HG02884 (cell line): ENCODE measurements at regions not wholly inside any gene's neighbourhood (a gene's known extent, or its start where the extent isn't known, plus 50 kb on each side); places are given as distances from the start of the nearest gene placed in this dataset.

Experiments
- ATAC-seq: cut with Tn5 transposase; IDR thresholded peaks from one replicate; pipeline ENCODE4 v1.9.1; 2021; ENCODE audit warnings: mild to moderate bottlenecking, moderate library complexity; ENCODE audit not compliant: unreplicated experiment

GRCh38 chr3:164192974-164193373, 885.3 kb downstream of the SI start:
- ATAC-seq, result no peak

GRCh38 chr3:164190566-164190965, 887.7 kb downstream of the SI start:
- no peak for ATAC-seq

- ATAC-seq, result no peak
Measured at GRCh38 chr3:164186095-164186494, 892.2 kb downstream of the SI start.

GRCh38 chr3:164179110-164179774, 899.1 kb downstream of the SI start:
- no peak for ATAC-seq

GRCh38 chr3:164174059-164174458, 904.2 kb downstream of the SI start:
- ATAC-seq, result no peak

DNA sequence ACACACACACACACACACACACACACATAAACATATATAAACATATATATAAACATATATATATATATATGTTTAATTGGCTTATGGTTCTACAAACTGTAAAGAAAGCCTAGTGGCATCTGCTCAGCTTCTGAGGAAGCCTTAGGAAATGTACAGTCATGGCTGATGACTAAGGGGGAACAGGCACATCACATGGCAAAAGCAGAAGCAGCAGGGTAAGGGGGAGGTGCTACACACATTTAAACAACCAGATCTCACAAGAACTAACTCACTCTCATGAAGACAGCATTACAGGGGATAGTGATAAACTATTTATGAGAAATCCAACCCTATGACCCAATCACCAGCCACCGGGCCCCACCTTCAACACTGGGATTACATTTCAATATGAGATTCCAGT, 922.9 kb downstream of the SI start:
- no peak for ATAC-seq

DNA sequence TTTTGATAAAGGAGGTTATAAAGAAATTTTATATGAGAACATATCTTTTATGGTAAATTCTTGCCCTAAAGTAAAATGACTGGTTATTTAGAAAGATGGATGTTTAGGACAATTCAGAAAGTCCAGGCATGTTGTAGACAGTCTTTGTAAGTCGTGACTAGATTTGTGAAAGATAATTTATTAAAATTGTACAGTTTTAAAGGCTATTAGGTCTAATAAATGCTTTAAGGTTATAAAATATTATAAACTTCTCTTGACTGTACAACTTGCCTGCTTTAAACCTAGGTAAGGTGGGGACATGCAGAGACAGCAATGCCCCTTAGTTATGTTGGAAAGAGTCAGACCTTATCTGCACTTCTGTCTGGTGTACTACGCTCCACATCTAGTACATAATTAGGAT, 933.5 kb downstream of the SI start:
- no peak for ATAC-seq

GRCh38 chr3:164132878-164133277, 945.4 kb downstream of the SI start:
- ATAC-seq, result no peak

- ATAC-seq, result no peak
Measured at GRCh38 chr3:164113371-164114332, 964.6 kb downstream of the SI start.

DNA sequence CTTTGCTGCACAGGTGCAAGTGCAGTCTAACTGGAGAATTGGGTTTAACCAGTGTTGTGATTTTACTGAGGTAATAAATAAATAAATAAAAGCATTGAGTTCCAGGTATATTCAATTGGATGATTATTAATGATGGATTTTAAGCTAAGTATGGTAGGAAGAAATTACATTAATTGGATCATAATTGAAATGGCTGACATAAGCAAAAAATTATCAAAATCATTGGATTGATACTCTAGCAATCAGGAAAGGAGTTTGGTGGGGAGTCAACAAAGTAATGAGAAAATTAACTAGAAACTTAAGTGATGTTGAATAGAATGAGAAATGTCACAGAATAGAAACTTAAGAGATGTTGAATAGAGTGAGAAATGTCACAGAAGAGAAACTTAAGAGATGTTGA, 981.9 kb downstream of the SI start:
- no peak for ATAC-seq

GRCh38 chr3:164095949-164096348, 982.3 kb downstream of the SI start:
- no peak for ATAC-seq

DNA sequence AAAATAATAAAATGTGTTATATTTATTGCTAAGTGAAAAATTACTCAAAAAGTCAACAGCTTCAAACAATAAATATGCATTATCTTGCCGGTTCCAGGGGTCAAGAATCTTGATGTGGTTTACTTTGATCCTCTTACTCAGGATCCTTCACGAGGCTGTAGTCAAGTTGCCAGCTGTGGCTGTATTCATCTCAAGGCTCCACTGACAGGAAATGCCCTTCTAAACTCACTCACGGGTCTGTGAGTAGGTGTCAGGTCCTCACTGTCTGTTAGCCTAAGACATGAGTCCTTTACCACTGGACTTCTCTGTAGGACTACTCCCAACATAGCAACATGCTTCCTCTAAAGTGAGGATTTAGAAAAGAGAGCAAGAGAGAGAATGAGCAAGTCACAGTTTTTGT, 983.0 kb downstream of the SI start:
- no peak for ATAC-seq

DNA sequence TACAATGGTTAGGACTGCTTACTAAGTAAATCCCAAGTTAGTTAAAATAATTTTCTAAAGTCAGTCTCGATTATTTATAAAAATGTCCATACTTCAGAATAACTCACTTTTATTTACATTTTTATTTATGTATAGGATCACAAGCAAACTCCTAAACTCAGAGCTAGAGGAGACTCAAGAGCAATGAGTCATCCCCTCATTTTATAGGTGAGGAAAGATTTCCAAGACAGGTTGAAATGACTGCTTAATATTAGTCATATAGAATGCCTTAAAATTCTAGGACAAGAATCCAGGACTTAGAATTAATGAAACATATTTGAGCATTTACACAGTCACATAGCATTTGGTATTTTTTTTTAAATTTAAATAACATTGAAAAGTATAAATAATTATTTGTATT, 983.8 kb downstream of the SI start:
- no peak for ATAC-seq

DNA sequence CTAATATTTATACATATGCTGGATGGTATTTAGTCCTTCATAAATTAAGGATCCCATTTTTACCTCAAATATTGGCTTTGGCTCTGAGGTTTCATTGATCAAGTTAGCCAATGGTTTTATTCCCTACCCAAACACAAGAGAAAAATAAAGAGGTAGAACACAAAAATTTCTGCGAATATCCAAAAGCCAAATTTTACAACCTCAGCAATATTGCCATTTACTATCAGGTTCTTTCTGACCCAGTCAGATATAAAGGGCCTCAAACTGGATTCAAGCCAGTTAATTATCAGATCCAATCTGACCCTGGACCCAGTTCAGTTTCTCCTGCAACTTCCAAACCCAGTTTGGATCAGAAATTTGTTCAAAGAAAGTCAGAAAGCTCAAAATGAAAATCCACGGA, 998.1 kb downstream of the SI start:
- no peak for ATAC-seq

DNA sequence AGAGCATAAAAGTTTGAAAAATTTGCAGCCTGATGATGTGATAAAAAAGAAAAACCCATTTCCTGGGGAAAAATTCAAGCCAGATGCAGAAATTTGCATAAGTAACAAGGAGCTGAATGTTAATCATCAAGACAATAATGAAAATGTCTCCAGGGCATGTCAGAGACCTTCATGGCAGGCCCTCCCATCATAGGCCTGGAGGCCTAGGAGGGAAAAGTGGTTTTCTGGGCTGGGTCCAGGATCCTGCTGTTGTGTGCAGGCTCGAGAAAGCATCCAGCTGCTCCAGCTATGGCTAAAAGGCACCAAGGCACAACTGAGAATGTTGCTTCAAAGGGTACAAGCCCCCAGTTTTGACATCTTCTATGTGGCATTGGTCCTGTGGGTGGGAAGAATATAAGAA, 1014.0 kb downstream of the SI start:
- no peak for ATAC-seq

GRCh38 chr3:164060923-164061322, 1017.4 kb downstream of the SI start:
- ATAC-seq, result no peak

DNA sequence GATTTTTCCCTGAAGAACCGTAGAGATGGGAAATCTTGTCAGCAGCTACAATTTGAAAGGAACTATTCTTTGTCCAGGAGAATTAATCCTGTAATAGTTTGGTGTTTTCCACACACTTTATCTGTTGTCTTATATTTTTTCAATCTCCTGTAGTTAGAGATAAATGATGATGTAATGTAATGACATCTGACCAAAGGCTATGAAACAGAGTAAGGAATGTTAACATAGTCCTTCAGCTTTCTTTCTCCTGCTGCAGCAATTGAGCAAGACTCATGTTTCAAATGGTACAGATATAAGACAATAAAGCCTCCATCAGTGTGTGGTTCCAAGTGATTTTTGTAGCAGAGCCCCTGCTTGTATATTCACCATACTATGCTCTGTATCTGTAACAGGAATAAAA, 1028.4 kb downstream of the SI start:
- no peak for ATAC-seq

DNA sequence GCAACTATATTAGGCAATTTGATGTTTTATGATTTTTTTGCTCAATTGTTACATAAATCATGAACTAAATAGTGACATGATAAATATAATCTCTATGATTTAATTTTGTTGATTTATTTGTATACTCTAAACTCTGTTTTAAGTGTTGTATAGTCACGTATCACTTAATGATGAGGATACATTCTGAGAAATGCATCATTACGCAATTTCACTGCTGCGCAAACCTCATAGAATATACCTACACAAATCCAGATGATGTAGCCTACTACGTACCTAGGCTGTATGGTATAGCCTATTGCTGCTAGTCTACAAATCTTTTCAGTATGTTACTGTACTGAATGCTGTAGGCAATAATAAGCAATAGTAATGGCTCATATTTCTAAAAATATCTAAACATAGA, 1029.8 kb downstream of the SI start:
- no peak for ATAC-seq

DNA sequence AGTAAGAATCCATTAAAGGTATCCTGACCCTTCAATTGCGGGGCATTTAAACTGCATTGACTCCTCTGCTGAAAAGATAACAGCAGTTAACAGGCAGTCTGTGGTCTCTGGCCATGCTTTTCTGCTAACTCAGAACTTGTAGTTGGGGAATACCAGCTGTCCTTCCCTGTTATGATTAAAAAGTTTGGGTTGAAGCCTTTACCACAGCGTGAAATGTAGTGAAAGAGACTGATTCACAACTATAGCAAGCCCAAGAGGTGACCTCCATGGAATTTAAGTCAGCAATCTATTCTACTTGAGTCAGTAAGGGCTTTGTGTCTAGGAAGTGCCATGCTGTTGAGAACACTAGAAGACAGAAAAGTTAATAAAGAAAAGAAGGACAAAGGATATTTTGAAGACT, 1037.3 kb downstream of the SI start:
- no peak for ATAC-seq

DNA sequence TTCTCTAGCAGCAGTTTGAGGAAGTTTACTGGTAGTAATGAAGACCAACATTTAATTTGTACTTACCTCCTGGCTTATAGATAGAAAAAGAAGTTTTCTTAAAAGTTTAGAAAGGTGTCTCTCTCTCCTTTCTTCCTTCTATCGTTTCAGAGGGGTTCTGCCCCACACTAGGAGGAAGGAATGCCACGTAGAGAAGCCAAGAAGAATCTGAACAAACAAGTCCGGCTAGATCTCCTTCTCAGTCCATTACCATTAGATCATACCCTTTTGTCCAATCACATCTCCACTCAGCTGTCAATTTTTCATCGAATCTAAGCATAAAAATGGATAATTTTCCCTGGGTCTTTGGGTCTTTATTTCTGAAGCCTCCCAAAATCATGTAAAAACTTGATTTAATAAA, 1048.1 kb downstream of the SI start:
- no peak for ATAC-seq

DNA sequence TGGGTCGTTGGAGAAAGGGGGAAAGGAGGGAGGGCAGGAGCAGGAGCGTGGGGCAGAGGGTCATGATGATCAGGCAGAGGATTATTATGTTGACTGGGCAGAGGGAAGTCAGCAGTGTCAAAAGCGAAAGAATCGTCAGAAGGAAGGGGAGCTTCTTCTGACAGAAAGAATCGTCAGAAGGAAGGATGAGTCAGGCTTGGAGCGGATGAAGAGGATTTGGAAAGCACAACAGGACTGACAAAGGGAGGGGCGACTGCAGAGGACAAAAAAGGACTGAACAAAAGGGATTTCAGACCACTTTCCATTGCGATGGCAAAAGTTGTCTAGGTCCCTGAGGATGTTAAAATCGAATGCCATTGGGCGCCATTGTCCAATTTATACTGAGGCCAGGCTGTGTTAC, 1053.5 kb downstream of the SI start:
- no peak for ATAC-seq

- ATAC-seq, result no peak
Measured at GRCh38 chr3:164023480-164023879, 1054.8 kb downstream of the SI start.
